HG02798 (cell line): ENCODE measurements at regions not wholly inside any gene's neighbourhood (a gene's known extent, or its start where the extent isn't known, plus 50 kb on each side); places are given as distances from the start of the nearest gene placed in this dataset.

Experiments used
- ATAC-seq: cut with Tn5 transposase; IDR thresholded peaks from one replicate; pipeline ENCODE4 v1.9.1; 2021; ENCODE audit warnings: mild to moderate bottlenecking; ENCODE audit not compliant: unreplicated experiment, poor library complexity

DNA sequence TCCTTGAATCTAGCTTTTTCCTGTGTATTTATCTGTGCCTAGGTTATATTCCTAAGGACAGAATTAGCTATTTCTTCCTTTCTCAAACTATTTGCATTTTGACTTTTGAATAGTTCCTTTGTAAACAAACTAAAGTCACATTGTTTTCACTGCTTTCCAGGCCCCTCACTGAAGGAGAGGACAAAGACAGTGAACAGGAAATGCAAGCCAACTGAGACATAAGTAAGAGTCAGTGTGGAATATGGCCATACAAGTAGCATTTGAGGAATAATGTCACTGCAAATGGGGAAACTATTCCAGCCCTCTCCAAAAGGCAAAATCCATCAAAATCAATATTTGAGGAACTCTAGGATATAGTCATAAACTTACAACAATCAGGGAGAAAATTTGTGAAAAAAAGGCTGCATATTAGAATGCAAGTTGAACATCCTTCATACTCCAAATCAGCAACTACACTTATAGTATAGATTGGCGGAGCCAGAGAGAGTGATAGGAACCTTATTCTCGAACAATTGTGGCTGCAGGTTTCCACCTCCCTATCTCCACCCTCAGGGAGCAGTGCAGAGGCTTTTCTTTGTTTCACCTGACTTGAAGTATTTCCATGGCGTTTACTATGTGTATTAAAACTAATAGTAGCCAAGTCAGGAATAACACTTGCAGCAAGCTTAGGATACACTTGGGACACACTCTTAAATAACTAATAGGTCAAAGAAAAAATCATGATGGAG lies 1110.4 kb upstream of the ADGRL3 start:
- no peak for ATAC-seq

DNA sequence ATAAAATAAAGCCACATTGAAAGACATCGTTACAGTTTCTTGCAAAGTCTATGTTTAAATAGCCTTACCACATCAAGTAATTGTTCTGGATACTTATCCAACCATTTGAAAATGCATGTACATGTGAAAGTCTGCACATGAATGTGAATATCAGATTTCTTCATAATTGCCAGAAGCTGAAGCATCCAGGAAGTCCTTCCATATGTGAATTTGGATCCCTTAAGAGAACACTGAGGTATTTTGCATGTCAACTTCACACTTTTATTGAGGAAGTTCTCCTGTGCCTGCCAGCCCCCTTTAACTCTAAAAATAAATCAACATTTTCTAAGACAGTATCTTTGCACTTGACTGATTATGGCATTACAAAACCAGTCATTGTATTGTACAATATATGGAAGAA lies 1103.5 kb upstream of the ADGRL3 start:
- ATAC-seq, result no peak

DNA sequence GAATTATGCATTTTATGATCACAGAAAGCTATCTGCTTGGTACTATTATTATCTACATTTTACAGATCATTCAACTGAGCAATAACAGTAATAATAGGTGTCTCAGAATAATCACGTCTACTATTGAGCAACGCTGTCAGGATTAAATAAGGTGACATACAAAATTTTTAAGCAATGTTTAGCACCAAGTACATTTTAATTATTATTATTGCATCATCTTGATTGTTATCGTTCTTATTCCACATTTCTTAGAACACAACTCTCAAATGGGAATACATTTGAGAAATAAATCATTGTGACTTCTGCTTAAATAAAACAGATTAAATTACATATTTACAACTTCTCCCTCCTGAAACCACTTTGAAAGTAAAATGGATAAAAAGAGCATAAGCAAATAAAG lies 1083.5 kb upstream of the ADGRL3 start:
- no peak for ATAC-seq

DNA sequence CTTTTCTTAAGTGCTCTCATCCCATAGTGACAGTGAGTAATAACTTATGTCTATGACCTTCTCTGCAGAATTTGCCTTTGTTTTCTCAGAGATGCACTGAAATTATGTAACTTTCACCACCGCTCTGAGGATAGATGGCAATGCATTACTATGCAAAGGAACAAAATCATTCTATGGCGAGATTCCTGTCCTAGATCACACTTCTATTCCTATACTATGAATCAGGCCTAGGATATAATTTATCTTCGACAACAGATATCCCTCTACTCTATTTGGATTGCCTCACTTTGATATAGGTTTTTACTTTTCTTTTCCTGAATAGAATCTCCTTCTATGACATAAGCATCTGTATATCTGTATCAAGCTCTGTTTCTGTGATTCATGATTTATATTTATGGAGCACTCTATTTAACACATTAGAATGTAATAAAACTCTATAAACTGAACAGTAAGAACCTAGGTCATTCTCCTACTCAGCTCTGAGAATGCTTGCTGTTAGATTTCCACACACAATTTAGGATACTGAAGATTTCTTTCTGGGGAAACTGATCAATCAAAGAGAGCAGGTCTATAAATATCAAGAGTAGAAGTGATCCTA lies 1082.3 kb upstream of the ADGRL3 start:
- no peak for ATAC-seq

DNA sequence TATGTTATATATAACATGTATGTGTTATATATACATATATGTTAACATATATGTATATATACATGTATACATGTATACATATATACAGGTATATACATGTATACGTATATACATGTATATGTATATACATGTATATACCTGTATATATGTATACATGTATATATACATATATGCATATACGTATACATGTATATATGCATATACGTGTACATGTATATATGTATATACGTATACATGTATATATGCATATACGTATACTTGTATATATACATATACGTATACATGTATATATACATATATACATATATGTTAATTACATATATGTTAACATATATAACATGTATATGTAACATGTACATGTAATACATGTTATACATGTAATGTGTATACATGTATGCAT lies 1077.3 kb upstream of the ADGRL3 start:
- ATAC-seq, result no peak

DNA sequence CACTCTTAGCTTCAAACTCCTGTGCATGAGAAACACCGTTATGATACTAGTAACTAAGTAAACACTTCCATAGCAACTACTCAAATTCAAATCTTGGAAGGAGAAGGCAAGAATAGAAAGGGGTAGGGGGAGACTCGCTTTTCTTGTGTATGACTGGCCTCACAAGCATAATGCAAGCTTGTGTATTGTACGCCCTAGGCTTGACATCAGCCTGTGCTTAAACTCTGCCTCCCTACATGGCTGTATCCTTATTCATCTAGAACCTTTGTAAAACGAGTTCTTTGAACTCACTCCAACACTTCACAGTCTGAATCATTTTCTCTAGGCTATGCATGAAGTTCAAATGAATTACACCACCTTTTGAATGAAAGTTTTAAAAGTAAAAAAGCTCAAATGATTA lies 1071.2 kb upstream of the ADGRL3 start:
- no peak for ATAC-seq

DNA sequence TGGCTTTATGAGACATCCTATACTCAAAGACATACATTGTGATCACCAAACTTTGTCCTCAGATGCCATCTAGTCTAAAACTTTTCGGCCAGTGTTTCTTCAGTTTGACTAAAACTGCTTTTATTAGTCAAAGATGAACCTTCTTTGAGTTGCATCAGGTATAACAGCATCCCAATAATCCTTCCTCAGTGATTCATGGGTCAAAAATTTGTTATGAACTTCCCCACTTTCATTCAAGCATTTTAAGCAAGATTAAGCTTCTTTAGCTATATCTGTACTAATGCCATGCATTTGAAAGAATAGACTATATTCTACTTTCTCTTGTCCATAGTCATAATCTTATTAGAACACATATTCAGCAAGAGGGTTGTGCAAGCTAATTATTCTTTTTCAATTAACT lies 1070.4 kb upstream of the ADGRL3 start:
- ATAC-seq, result no peak

DNA sequence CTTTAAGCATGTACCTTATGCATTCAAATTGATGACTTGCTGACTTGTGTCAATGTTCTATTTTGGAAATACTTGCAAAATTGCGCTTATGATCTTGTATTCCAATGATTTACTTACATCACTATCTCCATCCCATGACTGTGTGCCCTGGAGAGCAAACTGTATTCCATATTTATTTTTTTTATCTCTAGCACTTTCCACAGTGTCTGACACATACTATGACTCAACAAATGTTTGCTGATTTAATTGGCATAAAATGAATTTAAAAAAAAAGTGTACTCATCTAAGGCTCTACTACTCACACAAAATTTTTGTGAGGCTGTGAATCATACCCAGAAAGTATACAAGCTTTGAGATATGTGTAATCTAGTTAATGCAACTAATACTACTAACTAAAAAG lies 1066.8 kb upstream of the ADGRL3 start:
- ATAC-seq, result no peak

DNA sequence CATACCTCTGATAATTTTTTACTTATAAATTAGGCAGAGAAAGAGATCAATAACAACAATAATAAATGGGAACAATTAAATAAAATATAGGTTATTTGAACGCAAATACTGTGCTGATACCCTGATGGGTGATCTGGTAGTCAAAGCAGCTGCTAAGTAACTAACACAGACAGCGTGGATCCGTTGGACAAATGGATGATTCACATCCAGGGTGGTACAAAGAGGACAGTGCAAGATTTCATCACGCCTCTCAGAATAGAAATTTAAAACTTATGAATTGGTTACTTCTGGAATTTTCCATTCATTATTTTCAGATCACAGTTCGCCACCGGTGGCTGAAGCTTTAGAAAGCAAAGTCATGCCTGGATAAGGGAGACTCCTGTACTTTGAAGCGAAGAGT lies 1066.0 kb upstream of the ADGRL3 start:
- ATAC-seq, result no peak

DNA sequence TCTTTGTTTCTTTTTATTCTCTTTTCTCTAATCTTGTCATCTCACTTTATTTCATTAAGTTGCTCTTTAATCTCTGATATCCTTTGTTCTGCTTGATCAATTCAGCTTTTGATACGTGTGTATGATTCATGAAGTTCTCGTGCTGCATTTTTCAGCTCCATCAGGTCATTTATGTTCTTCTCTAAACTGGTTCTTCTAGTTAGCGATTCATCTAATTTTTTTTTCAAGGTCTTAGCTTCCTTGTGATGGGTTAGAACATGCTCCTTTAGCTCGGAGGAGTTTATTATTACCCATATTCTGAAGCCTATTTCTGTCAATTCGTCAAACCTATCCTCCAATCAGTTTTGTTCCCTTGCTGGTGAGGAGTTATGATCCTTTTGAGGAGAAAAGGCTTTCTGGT lies 1045.0 kb upstream of the ADGRL3 start:
- no peak for ATAC-seq

DNA sequence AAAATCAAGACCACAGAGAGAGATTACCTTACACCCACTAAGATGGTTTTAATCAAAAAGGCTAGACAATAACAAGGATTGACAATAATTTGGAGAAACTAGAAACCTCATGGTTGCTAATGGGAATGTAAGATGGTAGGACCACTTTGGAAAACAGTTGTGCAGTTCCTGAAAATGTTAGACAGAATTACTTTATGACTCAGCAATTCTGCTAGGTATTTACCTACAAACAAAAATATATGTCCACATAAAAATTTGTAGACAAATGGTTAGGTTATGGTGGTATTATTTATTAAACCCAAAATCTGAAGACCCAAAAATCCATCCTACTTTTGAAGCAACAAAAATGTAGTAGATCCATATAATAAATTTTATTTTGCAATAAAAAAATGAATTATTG lies 1027.0 kb upstream of the ADGRL3 start:
- ATAC-seq, result no peak

DNA sequence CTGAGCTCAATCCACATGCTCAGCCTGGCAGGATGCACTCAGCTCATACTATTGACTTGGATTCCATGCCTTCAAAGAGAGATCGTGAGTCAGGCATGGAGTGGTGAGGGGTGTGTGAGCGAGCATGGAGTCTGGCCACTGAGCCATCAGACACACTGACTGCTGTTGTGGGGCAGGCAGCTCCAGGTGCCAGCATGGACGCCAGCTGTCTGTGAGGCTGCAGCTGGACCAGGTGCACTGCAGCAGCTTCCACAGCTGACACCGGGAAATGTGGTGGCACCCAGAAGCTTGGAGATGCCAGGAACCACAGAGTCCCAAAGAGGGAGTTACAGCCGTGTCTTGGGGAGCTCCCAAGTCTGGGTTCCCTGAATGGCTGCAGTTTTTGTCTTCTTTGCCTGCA lies 1026.4 kb upstream of the ADGRL3 start:
- no peak for ATAC-seq

DNA sequence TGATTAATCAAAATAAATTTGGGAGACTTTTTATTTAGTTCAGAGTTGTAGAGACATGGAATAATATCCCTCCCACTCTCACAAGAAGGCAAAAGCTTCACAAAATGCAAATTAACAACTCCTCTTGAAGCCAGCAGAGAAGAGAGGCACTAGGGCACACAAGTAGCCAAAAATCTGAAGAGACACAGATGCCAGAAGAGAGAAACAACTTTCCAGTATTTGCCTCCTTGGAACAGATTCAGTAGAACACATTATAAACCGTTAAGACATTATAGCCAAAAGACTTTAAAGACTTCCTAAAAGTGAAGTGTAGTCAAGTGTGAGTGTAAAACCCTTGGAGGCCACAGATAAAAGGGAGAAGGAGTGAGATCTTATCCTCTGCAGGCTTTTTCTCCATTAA lies 1024.9 kb upstream of the ADGRL3 start:
- ATAC-seq, result no peak

DNA sequence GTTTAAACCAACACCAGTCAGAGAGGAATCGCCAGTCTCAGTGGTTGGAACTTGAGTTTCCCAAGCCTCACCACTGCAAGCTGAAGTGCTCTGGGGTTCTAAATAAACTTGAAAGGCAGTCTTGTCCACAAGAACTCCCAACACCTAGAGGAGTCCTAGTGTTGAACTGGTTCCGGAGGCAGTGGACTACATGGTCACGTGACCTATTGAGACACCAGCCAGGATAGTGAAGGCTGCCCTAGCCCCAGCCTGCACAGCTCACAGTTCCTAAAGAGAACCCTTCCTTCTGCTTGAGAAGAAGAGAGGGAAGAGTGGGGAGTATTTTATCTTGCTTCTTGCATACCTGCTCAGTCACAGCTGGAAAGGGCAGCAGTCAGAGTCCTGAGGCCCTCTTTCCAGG lies 1012.7 kb upstream of the ADGRL3 start:
- ATAC-seq, result no peak

DNA sequence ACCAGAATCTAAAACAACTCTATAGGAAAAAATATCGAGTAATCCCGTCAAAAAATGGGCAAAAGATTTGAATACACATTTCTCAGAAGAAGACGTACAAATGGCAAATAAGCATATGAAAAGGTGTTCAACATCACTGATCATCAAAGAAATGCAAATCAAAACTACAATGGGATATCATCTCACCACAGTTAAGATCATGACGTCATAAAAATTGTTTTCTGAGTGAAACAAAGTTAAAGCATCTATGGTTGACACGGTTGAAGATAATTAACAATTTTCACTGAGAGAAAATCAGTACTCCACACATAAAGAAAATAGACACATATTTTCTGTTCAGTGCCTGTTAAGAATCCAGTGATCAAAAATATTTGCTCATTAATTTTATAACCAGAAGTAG lies 1010.8 kb upstream of the ADGRL3 start:
- no peak for ATAC-seq

DNA sequence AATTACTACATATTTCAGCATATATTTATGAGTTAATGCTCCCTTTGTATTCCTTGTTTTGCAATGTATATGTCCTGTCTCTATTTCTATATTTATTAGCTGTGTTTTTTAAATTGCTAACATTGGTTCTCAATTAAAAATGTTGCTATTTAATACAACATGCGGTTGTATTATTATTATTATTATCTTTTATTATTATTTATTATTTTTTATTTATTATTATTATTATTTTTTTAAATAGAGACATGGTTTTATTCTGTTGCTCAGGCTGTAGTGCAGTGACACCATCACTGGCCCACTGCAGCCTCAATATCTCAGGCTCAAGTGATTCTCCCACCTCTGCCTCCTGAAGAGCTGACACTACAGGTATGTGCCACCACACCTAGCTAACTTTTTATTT lies 1005.9 kb upstream of the ADGRL3 start:
- ATAC-seq, result no peak

DNA sequence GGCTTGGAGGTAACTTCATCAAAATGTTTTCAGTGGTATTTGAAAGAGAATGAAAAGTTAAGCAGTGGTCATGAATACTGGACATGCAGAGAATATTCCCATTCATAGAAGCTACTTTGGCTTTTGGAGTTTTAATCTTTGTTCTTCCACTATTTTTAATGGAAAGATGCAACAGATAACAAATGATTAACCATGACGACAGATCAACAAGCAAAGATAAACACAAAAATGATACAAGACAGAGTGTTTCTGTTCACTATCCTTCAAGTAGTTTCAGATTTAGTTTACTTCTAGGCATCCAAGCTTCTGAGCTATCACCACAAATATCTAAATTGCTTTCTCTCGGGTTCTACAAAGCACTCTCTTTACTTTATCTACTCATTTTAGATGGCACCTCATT lies 1004.9 kb upstream of the ADGRL3 start:
- no peak for ATAC-seq

DNA sequence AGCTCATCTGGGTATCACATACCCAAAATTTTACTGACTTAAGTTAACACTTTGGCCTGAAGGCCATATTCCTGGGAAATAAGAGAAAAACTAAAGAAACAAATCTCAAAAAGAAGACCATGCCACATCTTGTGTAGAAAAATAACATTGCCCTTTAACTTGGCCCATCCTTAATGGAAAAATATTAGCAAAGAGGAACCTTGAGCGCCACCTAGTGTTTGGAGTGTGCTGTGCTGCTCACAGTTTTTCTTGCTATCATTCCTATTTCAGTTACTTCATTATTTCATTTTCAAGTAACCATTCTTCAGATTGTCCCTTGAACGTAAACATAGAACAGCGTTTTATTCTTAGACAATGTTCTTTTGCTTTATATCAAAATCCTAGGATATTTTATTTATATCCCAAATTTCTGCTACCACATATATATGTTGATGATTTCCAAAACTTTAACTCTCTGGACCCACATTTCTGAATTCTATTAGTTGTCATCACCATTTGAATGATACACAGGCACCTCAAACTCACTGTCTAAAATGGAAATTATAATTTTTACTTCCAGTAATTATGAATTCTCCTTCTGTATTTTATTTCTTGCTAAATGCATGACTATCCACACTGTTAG lies 999.0 kb upstream of the ADGRL3 start:
- ATAC-seq, result peak; percentile 83

DNA sequence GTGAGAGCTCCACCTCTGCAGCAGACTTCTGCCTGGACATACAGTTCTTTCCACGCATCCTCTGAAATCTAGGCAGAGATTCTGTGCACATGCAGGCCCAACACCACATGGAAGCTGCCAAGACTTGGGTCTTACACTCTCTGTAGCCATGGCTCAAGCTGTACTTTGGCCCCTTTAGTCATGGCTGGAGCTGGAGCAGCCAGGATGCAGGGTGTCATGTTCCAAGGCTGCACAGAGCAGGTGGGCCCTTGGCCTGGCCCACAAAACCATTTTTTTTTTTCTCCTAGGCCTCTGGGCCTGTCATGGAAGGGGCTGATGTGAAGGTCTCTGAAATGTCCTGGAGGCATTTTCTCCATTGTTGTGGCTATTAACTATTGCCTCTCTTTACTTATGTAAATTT lies 990.5 kb upstream of the ADGRL3 start:
- ATAC-seq, result no peak

DNA sequence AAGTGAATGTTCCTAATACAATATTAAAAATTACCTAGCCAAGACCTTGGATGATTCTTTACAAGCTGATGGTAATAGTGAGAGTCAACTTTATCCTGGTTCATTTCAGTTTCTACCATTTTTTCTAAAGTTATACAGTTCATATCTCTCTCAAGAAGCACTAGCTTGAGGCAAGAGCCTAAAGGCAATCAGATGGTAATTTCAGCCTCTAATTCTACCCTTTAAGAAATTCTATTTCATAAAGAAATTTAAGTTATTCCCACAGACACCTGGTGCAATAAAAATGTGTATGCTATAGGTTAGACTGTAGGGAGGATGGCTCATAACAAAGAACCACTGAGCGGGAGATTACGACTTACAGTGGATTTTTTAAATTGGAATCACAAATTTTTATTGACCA lies 984.2 kb upstream of the ADGRL3 start:
- no peak for ATAC-seq

DNA sequence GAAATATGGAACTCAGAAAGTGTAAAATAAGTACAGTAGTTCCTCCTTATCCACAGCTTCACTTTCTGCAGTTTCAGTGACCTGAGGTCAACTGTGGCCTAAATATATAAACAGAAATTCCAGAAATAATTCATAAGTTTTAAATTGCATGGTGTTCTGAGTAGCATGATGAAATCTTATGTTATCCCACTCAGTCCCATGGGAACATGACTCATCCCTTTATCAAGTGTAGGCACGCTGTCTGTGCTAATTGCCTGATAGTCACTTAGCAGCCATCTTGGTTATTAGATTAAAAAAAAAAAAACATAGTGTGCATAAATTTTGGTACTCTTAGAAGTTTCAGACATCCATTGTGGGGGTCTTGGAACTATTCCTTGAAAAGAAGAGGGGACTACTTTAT lies 983.4 kb upstream of the ADGRL3 start:
- ATAC-seq, result no peak

DNA sequence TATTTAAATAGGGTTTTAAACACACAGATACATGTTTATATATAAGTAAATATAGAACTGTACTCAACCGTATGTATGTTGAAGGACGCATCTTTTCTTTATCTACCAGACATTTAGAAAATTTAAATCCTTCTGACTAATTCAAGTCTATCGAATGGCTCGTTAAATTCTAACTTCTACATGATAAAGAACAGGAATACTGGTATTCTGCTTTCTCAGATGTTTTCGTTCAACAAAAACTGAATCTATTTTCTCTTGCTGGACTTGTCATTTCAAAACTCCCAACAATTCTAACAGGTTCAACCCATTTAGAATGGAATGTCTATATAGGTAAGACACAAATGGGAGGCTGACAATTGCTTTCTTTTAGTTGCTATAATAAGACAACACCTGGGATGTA lies 978.3 kb upstream of the ADGRL3 start:
- no peak for ATAC-seq
